ENCODE measurements at regions not wholly inside any gene's neighbourhood (a gene's known extent, or its start where the extent isn't known, plus 50 kb on each side); places are given as distances from the start of the nearest gene placed in this dataset.

DNA sequence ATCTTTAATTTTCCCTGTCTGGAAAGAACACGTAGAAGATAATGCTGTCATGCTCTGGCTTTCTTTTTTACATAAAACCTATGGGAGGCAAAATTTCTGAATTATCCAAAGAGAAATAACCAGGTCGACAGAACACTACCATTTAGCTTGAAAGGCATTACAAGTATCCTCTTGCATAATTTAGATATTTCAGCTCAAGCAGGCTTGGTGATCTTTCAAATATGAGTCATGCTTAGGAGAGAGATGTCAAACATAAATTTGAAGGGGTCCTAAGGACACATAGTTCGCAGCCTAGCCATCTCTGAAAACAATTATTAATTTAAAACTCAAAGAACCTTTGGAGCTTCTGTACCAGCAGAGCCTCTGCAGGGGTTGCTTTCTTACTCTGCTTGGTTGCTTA, 100.9 kb downstream of the FAS start:
- TF ChIP-seq, protein P1, sequence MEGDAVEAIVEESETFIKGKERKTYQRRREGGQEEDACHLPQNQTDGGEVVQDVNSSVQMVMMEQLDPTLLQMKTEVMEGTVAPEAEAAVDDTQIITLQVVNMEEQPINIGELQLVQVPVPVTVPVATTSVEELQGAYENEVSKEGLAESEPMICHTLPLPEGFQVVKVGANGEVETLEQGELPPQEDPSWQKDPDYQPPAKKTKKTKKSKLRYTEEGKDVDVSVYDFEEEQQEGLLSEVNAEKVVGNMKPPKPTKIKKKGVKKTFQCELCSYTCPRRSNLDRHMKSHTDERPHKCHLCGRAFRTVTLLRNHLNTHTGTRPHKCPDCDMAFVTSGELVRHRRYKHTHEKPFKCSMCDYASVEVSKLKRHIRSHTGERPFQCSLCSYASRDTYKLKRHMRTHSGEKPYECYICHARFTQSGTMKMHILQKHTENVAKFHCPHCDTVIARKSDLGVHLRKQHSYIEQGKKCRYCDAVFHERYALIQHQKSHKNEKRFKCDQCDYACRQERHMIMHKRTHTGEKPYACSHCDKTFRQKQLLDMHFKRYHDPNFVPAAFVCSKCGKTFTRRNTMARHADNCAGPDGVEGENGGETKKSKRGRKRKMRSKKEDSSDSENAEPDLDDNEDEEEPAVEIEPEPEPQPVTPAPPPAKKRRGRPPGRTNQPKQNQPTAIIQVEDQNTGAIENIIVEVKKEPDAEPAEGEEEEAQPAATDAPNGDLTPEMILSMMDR (IDR thresholded peaks at IDR 0.05) = no peak
- TF ChIP-seq POLR2A (IDR thresholded peaks at IDR 0.05) = no peak
